K562 (cell line): ENCODE measurements at regions not wholly inside any gene's neighbourhood (a gene's known extent, or its start where the extent isn't known, plus 50 kb on each side); places are given as distances from the start of the nearest gene placed in this dataset.

Experiments used
- ATAC-seq: fragments of 200-7000 bp; cut with Tn5 transposase; 3 replicates; pipeline ENCODE4 v1.9.1; 2020; ENCODE audit warnings: moderate library complexity
- BruUV-seq: library from RNA; stranded (reverse); fragments of 400-500 nt; replicated peaks from 2 replicates; lab custom pipeline; 2021; lab: Mats Ljungman, UMichigan
- CTCF ChIA-PET: fragments of 300-600 bp; formaldehyde crosslinking; extraction: SDS; loops from one replicate; lab custom pipeline; 2021; ENCODE audit warnings: low intra/inter-chr PET ratio; lab: Yijun Ruan, JAX
- POLR2A ChIA-PET: fragments of 300-600, 350-650 bp; sonication (Branson Sonifier 250); formaldehyde crosslinking; extraction: SDS; loops from one replicate; lab custom pipeline; 2021; ENCODE audit warnings: antibody characterized with exemption, inconsistent platforms; lab: Yijun Ruan, JAX
- DNase-seq, 4 experiments: peaks; one replicate each; pipeline versions ENCODE4 v3.0.0 to v3.0.0-alpha.2; 2011 to 2018; ENCODE audit warnings: low spot score in 3 of 4, mixed read lengths in 3 of 4; ENCODE audit errors: extremely low read depth in 1 of 4
- FAIRE-seq: peaks from 2 replicates; lab custom pipeline; 2011; peaks lifted over from hg19 to GRCh38; lab: Jason Lieb, UNC
- H2AFZ ChIP-seq: 2 replicates; pipeline ENCODE4 v1.6.0; 2011; ENCODE audit warnings: low read depth, low read length, control low read depth, inconsistent platforms
- H3K27ac ChIP-seq: fragments of 200-600 bp; 3 replicates; pipeline ENCODE4 v1.8.0; 2011; ENCODE audit warnings: low read depth, mild to moderate bottlenecking, control low read depth, inconsistent platforms, low read length, moderate library complexity, mixed read lengths; ENCODE audit errors: extremely low read depth
- H3K27me3 ChIP-seq, 2 experiments: fragments of 300-600 bp in 1 of 2; 2 replicates in 1 of 2; 3 replicates in 1 of 2; pipeline versions ENCODE4 v1.6.0 to v1.8.0; 2011; ENCODE audit warnings: inconsistent platforms in 2 of 2, low read length in 2 of 2, mild to moderate bottlenecking in 1 of 2, mixed read lengths in 1 of 2, moderate library complexity in 1 of 2; ENCODE audit not compliant: control insufficient read depth in 2 of 2, insufficient read depth in 2 of 2
- H3K36me3 ChIP-seq: fragments of 300-600 bp; 3 replicates; pipeline ENCODE4 v1.8.0; 2011; ENCODE audit warnings: mild to moderate bottlenecking, low read length, inconsistent platforms; ENCODE audit not compliant: control insufficient read depth, insufficient read depth
- H3K4me1 ChIP-seq, 2 experiments: fragments of 200-600 bp in 1 of 2; replicated peaks in 1 of 2; 2 replicates in 1 of 2; 3 replicates in 1 of 2; pipeline versions ENCODE4 v1.5.1 to v1.8.0; 2011; ENCODE audit warnings: inconsistent platforms in 2 of 2, low read length in 2 of 2, mild to moderate bottlenecking in 1 of 2, mixed read lengths in 1 of 2, moderate library complexity in 1 of 2; ENCODE audit not compliant: control insufficient read depth in 2 of 2, insufficient read depth in 2 of 2
- H3K4me2 ChIP-seq: 2 replicates; pipeline ENCODE4 v1.6.1; 2011; ENCODE audit warnings: low read length, control low read depth, inconsistent platforms, mixed read lengths; ENCODE audit not compliant: insufficient read depth
- H3K4me3 ChIP-seq: fragments of 200-600 bp; sonication (generic), shearing (Covaris generic); 2 replicates; pipeline ENCODE4 v1.5.1; 2016; ENCODE audit warnings: control low read depth, inconsistent platforms
- H3K79me2 ChIP-seq: fragments of 200-600 bp; 3 replicates; pipeline ENCODE4 v1.8.0; 2011; ENCODE audit warnings: low read length, inconsistent platforms; ENCODE audit not compliant: control insufficient read depth, insufficient read depth
- H3K9ac ChIP-seq, 2 experiments: 2 replicates each; pipeline versions ENCODE4 v1.6.0 to v1.6.1; 2011; ENCODE audit warnings: low read depth in 2 of 2, low read length in 2 of 2, control low read depth in 1 of 2, inconsistent platforms in 1 of 2, mild to moderate bottlenecking in 1 of 2, mixed read lengths in 1 of 2; ENCODE audit not compliant: insufficient read depth in 1 of 2
- H3K9me1 ChIP-seq: one replicate; pipeline ENCODE4 v1.6.0; 2011; ENCODE audit warnings: inconsistent platforms, mild to moderate bottlenecking, low read length, moderate library complexity; ENCODE audit not compliant: control insufficient read depth, insufficient read depth
- H3K9me3 ChIP-seq: replicated peaks from 2 replicates; pipeline ENCODE4 v1.5.1; 2011; ENCODE audit warnings: low read depth, low read length, inconsistent platforms; ENCODE audit not compliant: control insufficient read depth, insufficient read depth
- H4K20me1 ChIP-seq: replicated peaks from 2 replicates; pipeline ENCODE4 v1.6.1; 2011; ENCODE audit warnings: low read length, inconsistent platforms, mixed read lengths; ENCODE audit not compliant: control insufficient read depth, insufficient read depth
- CEBPB ChIP-seq: fragments of 450-650 bp; IDR thresholded peaks from 2 replicates; pipeline ENCODE4 v1.6.1; 2016; ENCODE audit warnings: missing genetic modification characterization, missing compliant biosample characterization
- EZH2 ChIP-seq: IDR thresholded peaks from 2 replicates; pipeline ENCODE4 v1.6.1; 2012; ENCODE audit warnings: low read depth, mild to moderate bottlenecking, inconsistent platforms, low read length, borderline replicate concordance
- MEF2A ChIP-seq: IDR thresholded peaks from 2 replicates; pipeline ENCODE4 v1.6.1; 2011; ENCODE audit warnings: low read depth, mild to moderate bottlenecking, low read length, moderate library complexity; ENCODE audit not compliant: control insufficient read depth
- NFIX ChIP-seq: fragments of 250-450 bp; sonication (Bioruptor Pico); IDR thresholded peaks from 2 replicates; pipeline ENCODE4 v1.4.0; 2020; ENCODE audit warnings: low read depth, mild to moderate bottlenecking, moderate library complexity
- PRPF4 ChIP-seq: fragments of 200-400 bp; formaldehyde crosslinking; IDR thresholded peaks from one replicate; pipeline ENCODE4 v1.6.1; 2017; ENCODE audit warnings: low read length, low read depth, mild to moderate bottlenecking; ENCODE audit not compliant: insufficient read depth, poor library complexity, severe bottlenecking
- RHOXF2B ChIP-seq: fragments of 250-450 bp; sonication (Bioruptor Pico); conservative IDR thresholded peaks from 2 replicates; pipeline ENCODE4 v1.5.1; 2021
- SMC3 ChIP-seq: conservative IDR thresholded peaks from 2 replicates; pipeline ENCODE4 v1.6.1; 2011; ENCODE audit warnings: low read depth, low read length, improper control_type of control experiment; ENCODE audit not compliant: insufficient read depth
- ZC3H8 ChIP-seq: fragments of 450-650 bp; IDR thresholded peaks from 2 replicates; pipeline ENCODE4 v1.6.1; 2017
- ZNF239 ChIP-seq: fragments of 250-450 bp; sonication (Bioruptor Pico); IDR thresholded peaks from 2 replicates; pipeline ENCODE4 v1.4.0; 2020; ENCODE audit warnings: mild to moderate bottlenecking
- WGBS: fragments of 100-300 bp; shearing (Covaris generic); methylation state at CpG from one replicate; pipeline ENCODE4 v1.1.6; 2016; ENCODE audit warnings: low coverage, mixed read lengths; ENCODE audit not compliant: insufficient coverage; ENCODE audit errors: missing lambda C conversion rate; 5-methylcytosine and 5-hydroxymethylcytosine counted together
- in situ Hi-C: fragments of 300-500 bp; cut with MboI; formaldehyde crosslinking; loops from 4 replicates; pipeline ENCODE4 v1.15.0; 2018; ENCODE audit warnings: inconsistent platforms, mixed read lengths
- intact Hi-C: fragments of 100-400 bp; cut with micrococcal nuclease; formaldehyde crosslinking; loops from 2 replicates; pipeline ENCODE4 v1.14.2; 2022
- TF ChIP-seq, protein P1 (sequence below), 2 experiments: fragments of 250-450 bp in 1 of 2; fragments of 450-650 bp in 1 of 2; sonication (Bioruptor Pico) in 1 of 2; IDR thresholded peaks; 2 replicates each; pipeline versions ENCODE4 v1.6.1 to v1.8.0; 2016 to 2021; ENCODE audit warnings: mild to moderate bottlenecking in 2 of 2, moderate library complexity in 2 of 2, missing compliant biosample characterization in 1 of 2, missing genetic modification characterization in 1 of 2
- TF ChIP-seq, protein P2 (sequence below): fragments of 450-650 bp; formaldehyde crosslinking; IDR thresholded peaks from 2 replicates; pipeline ENCODE4 v1.4.0; 2022; ENCODE audit warnings: mild to moderate bottlenecking, moderate library complexity
- TF ChIP-seq, protein P3 (sequence below): fragments of 250-450 bp; sonication (Bioruptor Pico); IDR thresholded peaks from 2 replicates; pipeline ENCODE4 v1.5.1; 2021; ENCODE audit warnings: mild to moderate bottlenecking

DNA sequence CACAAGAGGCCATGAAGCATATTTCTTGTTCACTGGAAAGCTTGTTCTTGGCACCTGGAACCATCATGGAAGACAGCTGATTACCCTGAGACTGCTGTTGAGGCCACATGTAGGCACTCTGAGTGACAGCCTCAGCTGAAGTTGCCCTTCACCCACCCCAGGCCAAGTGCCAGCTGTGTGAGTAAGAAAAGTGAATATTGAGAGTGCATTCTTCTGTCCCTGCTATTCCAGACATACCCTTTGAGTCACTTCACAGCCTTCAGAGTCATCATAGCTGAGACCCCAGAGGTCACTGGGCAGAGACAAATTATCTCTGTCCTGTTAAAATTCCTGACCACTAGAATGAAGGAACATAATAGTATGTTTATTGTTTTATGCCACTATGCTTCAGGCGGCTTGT, 79.6 kb downstream of the NFKBIZ start:
- H3K4me3 ChIP-seq = no peak overlapping the region
- FAIRE-seq = no peak
- no peak overlapping the region for H3K4me2 ChIP-seq
- H3K9me1 ChIP-seq = no peaks in the 10 kb centered on the region
- TF ChIP-seq ZC3H8 (no peak), EZH2 (no peak), RHOXF2B (CRISPR knock-in tag) (no peak), SMC3 (no peak), ZNF239 (no peak), PRPF4 (no peak), NFIX (CRISPR knock-in tag) (no peak), CEBPB (tag) (no peak), MEF2A (no peak)
- TF ChIP-seq, protein P1, sequence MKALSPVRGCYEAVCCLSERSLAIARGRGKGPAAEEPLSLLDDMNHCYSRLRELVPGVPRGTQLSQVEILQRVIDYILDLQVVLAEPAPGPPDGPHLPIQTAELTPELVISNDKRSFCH (CRISPR knock-in tag; IDR thresholded peaks at IDR 0.05) = no peak
- TF ChIP-seq, protein P1 (tag; IDR thresholded peaks at IDR 0.05) = no peak
- TF ChIP-seq, protein P2, sequence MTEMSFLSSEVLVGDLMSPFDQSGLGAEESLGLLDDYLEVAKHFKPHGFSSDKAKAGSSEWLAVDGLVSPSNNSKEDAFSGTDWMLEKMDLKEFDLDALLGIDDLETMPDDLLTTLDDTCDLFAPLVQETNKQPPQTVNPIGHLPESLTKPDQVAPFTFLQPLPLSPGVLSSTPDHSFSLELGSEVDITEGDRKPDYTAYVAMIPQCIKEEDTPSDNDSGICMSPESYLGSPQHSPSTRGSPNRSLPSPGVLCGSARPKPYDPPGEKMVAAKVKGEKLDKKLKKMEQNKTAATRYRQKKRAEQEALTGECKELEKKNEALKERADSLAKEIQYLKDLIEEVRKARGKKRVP = no peak
- TF ChIP-seq, protein P3, sequence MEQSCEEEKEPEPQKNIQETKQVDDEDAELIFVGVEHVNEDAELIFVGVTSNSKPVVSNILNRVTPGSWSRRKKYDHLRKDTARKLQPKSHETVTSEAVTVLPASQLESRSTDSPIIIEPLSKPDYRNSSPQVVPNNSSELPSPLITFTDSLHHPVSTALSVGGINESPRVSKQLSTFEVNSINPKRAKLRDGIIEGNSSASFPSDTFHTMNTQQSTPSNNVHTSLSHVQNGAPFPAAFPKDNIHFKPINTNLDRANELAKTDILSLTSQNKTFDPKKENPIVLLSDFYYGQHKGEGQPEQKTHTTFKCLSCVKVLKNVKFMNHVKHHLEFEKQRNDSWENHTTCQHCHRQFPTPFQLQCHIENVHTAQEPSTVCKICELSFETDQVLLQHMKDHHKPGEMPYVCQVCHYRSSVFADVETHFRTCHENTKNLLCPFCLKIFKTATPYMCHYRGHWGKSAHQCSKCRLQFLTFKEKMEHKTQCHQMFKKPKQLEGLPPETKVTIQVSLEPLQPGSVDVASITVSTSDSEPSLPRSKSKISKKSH (CRISPR knock-in tag) = no peak
- no peak overlapping the region for H3K27ac ChIP-seq
- ATAC-seq = no peak
- WGBS = 44% methylated on average over 1 of the region's 1 CpG
- no peaks in the 10 kb centered on the region for H4K20me1 ChIP-seq
- no peak overlapping the region for H3K9ac ChIP-seq
- BruUV-seq = no TSS peak
- no peak for DNase-seq
- H3K4me1 ChIP-seq = peaks cover 0 to 6% of the 10 kb centered on the region in 2 experiments; a peak in 1 of 5 replicates
- ChIA-PET CTCF (no interaction called here), POLR2A (no interaction called here)
- no peak overlapping the region; the same call in 1 of the 2 replicates for H2AFZ ChIP-seq
- H3K9me3 ChIP-seq = no peaks in the 10 kb centered on the region
- H3K79me2 ChIP-seq = no peaks in the 10 kb centered on the region
- H3K36me3 ChIP-seq = no peaks in the 10 kb centered on the region
- no peaks in the 10 kb centered on the region for H3K27me3 ChIP-seq
- intact Hi-C loops (no loop called here), in situ Hi-C loops (no loop called here)
